ENCODE measurements at regions not wholly inside any gene's neighbourhood (a gene's known extent, or its start where the extent isn't known, plus 50 kb on each side); places are given as distances from the start of the nearest gene placed in this dataset.

DNA sequence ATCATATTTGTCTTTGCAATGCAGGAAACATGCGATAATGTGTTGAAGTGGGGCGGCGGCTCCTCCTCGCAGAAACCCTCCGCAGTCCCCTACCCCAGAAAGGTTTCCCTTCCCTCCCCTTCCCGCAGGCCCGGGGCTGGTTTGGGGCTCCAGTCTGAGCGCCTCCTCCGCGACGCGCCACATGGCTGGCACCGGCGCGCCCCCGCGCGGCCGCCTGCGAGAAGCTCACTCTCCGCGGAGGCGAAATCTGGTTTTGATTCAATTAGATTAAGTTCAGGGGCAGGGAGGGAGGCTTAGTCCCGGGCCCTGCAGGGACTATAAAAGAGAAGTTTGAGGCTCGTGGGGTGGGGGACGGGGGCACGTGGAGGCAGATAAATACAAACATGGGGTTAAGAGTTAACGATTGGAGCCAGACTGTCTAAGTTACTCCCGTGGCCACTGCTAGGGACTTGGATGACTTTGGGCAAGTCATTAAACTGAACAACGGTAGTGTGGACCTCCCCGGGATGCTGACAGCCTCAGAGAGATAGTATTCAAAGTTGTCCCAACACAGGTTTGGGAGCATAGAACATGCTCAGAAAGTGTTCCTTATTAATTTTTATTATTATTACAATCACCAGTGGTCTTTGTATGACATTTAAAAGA is 69.4 kb downstream of the MSX2 start:
- TF ChIP-seq, protein P1, sequence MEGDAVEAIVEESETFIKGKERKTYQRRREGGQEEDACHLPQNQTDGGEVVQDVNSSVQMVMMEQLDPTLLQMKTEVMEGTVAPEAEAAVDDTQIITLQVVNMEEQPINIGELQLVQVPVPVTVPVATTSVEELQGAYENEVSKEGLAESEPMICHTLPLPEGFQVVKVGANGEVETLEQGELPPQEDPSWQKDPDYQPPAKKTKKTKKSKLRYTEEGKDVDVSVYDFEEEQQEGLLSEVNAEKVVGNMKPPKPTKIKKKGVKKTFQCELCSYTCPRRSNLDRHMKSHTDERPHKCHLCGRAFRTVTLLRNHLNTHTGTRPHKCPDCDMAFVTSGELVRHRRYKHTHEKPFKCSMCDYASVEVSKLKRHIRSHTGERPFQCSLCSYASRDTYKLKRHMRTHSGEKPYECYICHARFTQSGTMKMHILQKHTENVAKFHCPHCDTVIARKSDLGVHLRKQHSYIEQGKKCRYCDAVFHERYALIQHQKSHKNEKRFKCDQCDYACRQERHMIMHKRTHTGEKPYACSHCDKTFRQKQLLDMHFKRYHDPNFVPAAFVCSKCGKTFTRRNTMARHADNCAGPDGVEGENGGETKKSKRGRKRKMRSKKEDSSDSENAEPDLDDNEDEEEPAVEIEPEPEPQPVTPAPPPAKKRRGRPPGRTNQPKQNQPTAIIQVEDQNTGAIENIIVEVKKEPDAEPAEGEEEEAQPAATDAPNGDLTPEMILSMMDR (IDR thresholded peaks at IDR 0.05; ENCODE audit: low read depth, low read length, poor library complexity, severe bottlenecking), result peak; percentile 86
- TF ChIP-seq EZH2phosphoT487 (IDR thresholded peaks at IDR 0.05; ENCODE audit: borderline replicate concordance, low read length), result no peak

Data from DOHH2 (cell line).